VCaP (cell line): ENCODE measurements at regions not wholly inside any gene's neighbourhood (a gene's known extent, or its start where the extent isn't known, plus 50 kb on each side); places are given as distances from the start of the nearest gene placed in this dataset.

Experiments
- H3K27ac ChIP-seq: fragments of 450-650 bp; 2 replicates; pipeline ENCODE4 v1.5.1; 2017
- TF ChIP-seq, protein P1 (sequence below): fragments of 450-650 bp; conservative IDR thresholded peaks from 2 replicates; pipeline ENCODE4 v1.5.1; 2017; ENCODE audit warnings: mild to moderate bottlenecking, moderate library complexity

DNA sequence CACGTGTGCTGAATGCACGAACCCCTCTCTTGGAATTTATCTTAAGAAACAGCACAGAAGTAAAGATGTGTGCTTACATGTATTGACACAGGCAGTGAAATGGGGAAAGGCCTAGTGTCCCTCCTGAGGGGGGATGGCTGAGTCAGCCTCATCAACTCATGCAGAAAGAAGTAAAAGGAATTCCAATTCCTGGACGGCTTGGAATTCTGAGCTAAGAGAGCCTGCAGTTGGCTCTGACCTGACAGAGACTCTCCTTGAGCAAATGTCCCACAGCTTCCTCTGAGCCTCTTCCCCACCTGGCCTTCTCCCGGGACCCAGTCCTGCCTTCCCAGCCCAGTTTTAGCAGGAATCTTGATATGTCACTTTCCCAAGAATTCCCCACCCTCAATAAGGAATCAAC lies 542.4 kb upstream of the ADARB2 start:
- no peak overlapping the region for H3K27ac ChIP-seq
- TF ChIP-seq, protein P1, sequence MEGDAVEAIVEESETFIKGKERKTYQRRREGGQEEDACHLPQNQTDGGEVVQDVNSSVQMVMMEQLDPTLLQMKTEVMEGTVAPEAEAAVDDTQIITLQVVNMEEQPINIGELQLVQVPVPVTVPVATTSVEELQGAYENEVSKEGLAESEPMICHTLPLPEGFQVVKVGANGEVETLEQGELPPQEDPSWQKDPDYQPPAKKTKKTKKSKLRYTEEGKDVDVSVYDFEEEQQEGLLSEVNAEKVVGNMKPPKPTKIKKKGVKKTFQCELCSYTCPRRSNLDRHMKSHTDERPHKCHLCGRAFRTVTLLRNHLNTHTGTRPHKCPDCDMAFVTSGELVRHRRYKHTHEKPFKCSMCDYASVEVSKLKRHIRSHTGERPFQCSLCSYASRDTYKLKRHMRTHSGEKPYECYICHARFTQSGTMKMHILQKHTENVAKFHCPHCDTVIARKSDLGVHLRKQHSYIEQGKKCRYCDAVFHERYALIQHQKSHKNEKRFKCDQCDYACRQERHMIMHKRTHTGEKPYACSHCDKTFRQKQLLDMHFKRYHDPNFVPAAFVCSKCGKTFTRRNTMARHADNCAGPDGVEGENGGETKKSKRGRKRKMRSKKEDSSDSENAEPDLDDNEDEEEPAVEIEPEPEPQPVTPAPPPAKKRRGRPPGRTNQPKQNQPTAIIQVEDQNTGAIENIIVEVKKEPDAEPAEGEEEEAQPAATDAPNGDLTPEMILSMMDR = no peak

- no peak overlapping the region for H3K27ac ChIP-seq
- TF ChIP-seq, protein P1 = no peak
Observed at GRCh38 chr10:2278363-2278762, 541.0 kb upstream of the ADARB2 start.

DNA sequence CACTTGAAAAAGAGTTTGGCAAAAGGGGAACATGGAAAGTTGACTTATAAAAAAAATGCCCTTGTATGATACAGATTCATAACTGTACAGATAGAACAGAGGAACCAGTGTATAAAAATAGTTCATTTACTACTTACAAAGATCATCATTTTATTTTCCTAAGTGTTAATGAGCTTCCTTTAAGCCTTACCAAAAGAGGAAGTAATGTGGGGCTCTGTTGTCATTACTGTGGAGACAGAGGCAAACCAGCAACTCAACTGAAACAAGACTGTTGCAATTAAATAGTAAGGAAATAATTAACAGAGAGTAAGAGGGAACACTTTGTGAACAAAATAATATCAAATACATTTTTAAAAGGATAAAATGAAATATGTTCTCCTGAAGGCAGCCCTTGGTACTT lies 526.2 kb upstream of the ADARB2 start:
- no peak overlapping the region for H3K27ac ChIP-seq
- TF ChIP-seq, protein P1 = no peak

DNA sequence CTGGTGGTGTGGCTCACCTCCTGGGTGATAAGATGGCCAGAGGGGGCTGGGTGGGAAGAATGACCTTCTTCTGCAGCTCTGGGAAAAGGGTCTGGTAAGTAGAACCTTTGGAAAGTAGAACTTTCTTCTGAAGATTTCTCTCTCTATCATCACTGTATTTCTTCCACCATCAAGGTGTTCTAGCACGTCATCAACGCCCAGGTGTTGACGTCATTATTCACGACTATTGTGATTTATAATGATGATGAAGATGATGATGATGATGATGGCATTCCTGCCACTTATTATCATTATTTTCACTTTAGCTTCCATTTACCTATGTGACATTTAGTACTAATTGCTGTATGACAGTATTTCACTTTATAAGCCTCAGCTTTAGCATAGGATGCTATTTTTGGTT lies 525.6 kb upstream of the ADARB2 start:
- TF ChIP-seq, protein P1 = no peak
- no peak overlapping the region for H3K27ac ChIP-seq

DNA sequence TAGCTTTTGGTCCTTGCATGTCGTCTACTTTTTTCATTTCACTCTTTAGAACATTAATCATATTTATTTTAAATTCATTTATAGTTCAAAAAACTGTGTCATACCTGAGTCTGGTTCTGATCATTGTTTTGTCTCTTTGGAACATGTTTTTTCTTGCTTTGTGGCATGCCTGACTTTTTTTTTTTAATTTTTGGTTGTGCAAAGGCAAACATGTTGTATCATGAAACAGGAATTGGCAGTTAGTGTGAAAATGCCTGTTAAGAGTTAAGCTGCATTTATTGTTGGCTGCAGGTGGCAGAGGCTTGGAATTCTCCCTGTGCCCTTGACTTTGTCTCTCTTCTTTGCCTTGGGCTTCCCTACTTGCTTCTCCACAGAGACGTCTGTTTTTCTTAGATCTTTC lies 525.0 kb upstream of the ADARB2 start:
- TF ChIP-seq, protein P1 = no peak
- no peak overlapping the region for H3K27ac ChIP-seq

DNA sequence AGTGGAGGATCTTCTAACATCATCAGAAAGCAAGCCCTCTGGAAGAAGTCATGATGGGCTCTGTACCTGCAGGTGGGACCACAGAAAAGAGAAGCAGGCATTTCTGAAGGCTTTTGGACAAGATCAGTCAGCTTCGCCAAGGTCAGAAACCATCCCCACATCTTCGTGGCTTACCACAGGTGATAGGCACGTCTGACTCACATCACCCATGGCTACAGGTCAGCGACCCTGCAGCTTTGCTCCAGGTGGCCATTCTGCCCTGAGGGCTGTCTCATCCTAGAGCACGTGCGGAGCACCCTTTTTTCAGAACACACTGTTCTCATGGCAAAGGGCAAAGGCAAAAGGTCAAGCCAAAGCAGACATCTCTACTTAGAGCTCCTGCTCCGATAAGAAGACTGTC lies 518.9 kb upstream of the ADARB2 start:
- TF ChIP-seq, protein P1 = no peak
- H3K27ac ChIP-seq = no peak overlapping the region

DNA sequence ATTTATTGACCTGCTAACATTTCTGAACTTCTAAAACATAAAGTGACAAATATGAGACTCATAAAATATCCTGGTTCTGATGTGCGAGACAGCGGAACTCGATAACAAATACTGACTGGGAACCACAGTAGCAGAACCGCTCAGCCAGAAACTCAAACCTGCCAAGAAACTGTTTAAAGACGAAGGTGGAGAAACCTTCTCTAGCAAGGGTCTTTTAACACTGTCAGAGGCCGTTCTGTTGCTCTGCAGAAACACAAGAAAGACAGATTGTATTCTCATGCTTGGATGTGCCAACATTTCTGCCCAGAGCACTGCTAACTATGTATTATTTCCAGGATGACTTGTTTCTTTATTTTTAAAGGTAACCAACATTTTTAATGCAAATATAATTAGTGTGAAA lies 514.8 kb upstream of the ADARB2 start:
- H3K27ac ChIP-seq = no peak overlapping the region
- TF ChIP-seq, protein P1 = no peak

- H3K27ac ChIP-seq = no peak overlapping the region
- TF ChIP-seq, protein P1 = no peak
Observed at GRCh38 chr10:2251631-2252030, 514.3 kb upstream of the ADARB2 start.
